ENCODE measurements at regions not wholly inside any gene's neighbourhood (a gene's known extent, or its start where the extent isn't known, plus 50 kb on each side); places are given as distances from the start of the nearest gene placed in this dataset.

- TF ChIP-seq, protein P1, sequence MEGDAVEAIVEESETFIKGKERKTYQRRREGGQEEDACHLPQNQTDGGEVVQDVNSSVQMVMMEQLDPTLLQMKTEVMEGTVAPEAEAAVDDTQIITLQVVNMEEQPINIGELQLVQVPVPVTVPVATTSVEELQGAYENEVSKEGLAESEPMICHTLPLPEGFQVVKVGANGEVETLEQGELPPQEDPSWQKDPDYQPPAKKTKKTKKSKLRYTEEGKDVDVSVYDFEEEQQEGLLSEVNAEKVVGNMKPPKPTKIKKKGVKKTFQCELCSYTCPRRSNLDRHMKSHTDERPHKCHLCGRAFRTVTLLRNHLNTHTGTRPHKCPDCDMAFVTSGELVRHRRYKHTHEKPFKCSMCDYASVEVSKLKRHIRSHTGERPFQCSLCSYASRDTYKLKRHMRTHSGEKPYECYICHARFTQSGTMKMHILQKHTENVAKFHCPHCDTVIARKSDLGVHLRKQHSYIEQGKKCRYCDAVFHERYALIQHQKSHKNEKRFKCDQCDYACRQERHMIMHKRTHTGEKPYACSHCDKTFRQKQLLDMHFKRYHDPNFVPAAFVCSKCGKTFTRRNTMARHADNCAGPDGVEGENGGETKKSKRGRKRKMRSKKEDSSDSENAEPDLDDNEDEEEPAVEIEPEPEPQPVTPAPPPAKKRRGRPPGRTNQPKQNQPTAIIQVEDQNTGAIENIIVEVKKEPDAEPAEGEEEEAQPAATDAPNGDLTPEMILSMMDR (IDR thresholded peaks at IDR 0.05; ENCODE audit: borderline replicate concordance, extremely low read depth, low read length, poor library complexity, severe bottlenecking): no peak
- TF ChIP-seq EZH2 (IDR thresholded peaks at IDR 0.05; ENCODE audit: borderline replicate concordance, low read depth, low read length, severe bottlenecking): no peak
Observed at GRCh38 chr10:23521735-23522134, 82.9 kb downstream of the OTUD1 start.

Measured in DND-41 (cell line).